ENCODE measurements at regions not wholly inside any gene's neighbourhood (a gene's known extent, or its start where the extent isn't known, plus 50 kb on each side); places are given as distances from the start of the nearest gene placed in this dataset.
A peak's percentile ranks its signal among the peaks of the same experiment; 100 is the strongest.

DNA sequence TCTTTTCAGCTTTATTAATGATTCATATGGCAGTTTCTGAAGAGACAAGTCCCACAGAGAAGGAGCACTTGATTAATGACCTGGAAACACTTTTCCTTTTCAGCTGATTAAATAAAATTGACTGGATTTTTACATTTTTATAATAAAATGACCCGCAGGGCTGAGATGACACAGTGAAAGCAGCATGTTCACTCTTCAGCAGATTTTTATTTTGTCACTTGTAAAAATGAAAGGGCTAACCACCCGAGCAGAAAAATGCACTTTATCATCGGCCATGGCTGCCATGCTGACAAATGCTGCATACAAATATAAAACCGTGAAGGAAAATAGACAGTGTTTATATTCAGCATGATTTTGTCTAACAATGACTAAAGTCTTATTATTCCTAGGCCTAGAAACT, 321.6 kb upstream of the ITGA1 start:
- Histone ChIP-seq H3K27me3 (no peaks in the 10 kb centered on the region), H3K9me3 (no peaks in the 10 kb centered on the region), H3K27ac (no peak overlapping the region), H3K36me3 (no peaks in the 10 kb centered on the region), H3K4me1 (peaks cover 0 to 11% (median 0%) of the 10 kb centered on the region in 4 donors), H3K4me3 (no peak overlapping the region)
- TF ChIP-seq EP300 (IDR thresholded peaks at IDR 0.05) = no peak
- TF ChIP-seq POLR2A (IDR thresholded peaks at IDR 0.05) = no peak
- TF ChIP-seq, protein P1, sequence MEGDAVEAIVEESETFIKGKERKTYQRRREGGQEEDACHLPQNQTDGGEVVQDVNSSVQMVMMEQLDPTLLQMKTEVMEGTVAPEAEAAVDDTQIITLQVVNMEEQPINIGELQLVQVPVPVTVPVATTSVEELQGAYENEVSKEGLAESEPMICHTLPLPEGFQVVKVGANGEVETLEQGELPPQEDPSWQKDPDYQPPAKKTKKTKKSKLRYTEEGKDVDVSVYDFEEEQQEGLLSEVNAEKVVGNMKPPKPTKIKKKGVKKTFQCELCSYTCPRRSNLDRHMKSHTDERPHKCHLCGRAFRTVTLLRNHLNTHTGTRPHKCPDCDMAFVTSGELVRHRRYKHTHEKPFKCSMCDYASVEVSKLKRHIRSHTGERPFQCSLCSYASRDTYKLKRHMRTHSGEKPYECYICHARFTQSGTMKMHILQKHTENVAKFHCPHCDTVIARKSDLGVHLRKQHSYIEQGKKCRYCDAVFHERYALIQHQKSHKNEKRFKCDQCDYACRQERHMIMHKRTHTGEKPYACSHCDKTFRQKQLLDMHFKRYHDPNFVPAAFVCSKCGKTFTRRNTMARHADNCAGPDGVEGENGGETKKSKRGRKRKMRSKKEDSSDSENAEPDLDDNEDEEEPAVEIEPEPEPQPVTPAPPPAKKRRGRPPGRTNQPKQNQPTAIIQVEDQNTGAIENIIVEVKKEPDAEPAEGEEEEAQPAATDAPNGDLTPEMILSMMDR (IDR thresholded peaks at IDR 0.05) = no peak
- DNase-seq (ENCODE audit: low spot score in 2 of 2) = no peak
- 53 to 54% methylated on average over 4 of the region's 4 CpGs for WGBS, 2 donors

DNA sequence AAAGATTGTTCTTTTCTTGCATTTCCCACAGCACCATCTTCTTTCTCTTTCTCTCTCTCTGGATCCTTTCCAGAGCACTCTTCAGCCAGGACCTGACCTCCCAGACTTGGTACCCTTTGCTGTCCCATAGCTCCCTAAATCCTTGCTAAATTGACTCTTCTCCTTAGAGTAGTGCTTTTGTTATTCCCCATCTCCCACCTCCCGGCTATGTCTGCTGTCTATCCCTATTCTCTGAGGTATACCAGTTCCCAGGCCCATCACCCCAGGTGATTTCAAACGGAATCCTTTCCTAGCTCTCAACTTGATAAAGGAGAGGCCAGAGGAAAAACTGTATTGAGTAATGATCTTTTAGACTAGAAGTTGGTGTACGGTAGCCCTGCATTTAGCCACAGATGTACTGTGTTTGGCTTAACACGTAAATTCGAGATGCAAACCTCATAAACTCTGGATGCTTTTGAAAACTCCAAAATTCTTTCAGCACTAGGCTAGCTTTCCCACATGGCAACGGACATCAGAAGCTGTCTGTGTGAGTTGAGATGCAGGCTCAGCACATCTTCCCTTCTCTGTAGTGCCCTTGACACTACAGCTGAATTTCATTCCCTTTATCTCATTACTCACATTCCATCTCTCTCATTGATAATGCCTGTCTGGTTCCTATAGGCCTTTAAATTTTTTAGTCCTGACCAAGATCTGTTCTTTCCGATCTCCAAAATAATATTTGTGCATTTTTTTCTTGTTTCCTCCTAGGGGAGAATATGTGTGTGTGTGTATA, 320.8 kb upstream of the ITGA1 start:
- Histone ChIP-seq H3K4me3 (no peak overlapping the region), H3K9me3 (no peaks in the 10 kb centered on the region), H3K36me3 (no peaks in the 10 kb centered on the region), H3K27ac (no peak overlapping the region), H3K27me3 (no peaks in the 10 kb centered on the region), H3K4me1 (peaks cover 0 to 11% (median 0%) of the 10 kb centered on the region in 4 donors)
- TF ChIP-seq, protein P1 (IDR thresholded peaks at IDR 0.05) = no peak
- TF ChIP-seq EP300 (IDR thresholded peaks at IDR 0.05) (no peak), POLR2A (IDR thresholded peaks at IDR 0.05) (no peak)
- DNase-seq (ENCODE audit: low spot score in 2 of 2) = no peak
- WGBS, 2 donors = 77 to 79% methylated on average over 7 of the region's 7 CpGs

DNA sequence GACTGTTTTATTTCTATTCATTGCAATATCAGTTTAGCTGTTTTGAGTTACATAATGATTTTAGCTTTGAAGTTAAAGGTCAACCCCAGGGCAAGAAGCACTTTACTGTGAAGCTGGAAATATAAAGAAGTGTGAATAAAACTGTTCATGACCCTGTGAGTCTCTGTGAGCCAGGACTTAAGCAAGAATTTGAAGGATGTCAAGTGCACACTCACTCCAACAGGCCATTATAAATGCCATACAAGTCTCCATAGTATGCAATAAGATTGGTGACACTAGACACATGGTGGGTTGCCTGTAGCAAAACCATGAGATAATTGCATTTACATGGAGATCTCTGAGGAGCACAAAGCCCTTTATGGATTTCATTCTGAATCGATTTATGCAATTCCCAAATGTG, 318.7 kb upstream of the ITGA1 start:
- no peaks in the 10 kb centered on the region for H3K36me3 ChIP-seq
- no peak overlapping the region for H3K4me3 ChIP-seq
- peaks cover 0 to 11% (median 0%) of the 10 kb centered on the region in 4 donors for H3K4me1 ChIP-seq
- 18 to 31% methylated on average over 1 of the region's 1 CpG for WGBS, 2 donors
- H3K27ac ChIP-seq = no peak overlapping the region
- no peak for DNase-seq (ENCODE audit: low spot score in 2 of 2)
- H3K9me3 ChIP-seq = no peaks in the 10 kb centered on the region
- TF ChIP-seq, protein P1 (IDR thresholded peaks at IDR 0.05) = no peak
- TF ChIP-seq EP300 (IDR thresholded peaks at IDR 0.05) = no peak
- TF ChIP-seq POLR2A (IDR thresholded peaks at IDR 0.05) = no peak
- H3K27me3 ChIP-seq = no peaks in the 10 kb centered on the region

DNA sequence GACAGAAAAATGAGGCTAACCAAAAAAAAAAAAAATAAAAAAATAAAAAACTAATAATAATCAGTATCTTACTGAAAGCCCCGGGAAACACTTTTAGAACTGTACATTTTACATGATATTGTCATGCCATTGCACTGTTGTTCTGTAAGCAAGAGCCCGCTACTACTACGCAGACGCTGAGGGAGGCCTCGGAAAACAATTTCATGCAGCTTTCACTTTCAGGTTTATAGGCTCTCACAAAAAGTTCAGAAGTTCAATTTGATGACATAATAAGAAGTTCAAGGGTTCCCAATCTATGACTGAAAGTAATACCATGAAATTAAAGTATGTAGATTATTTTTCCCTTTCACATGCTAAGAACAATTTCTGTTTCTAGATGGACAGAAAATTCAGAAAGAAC, 318.3 kb upstream of the ITGA1 start:
- no peaks in the 10 kb centered on the region for H3K36me3 ChIP-seq
- no peak for DNase-seq (ENCODE audit: low spot score in 2 of 2)
- H3K27me3 ChIP-seq = no peaks in the 10 kb centered on the region
- H3K4me1 ChIP-seq = peaks cover 0 to 11% (median 0%) of the 10 kb centered on the region in 4 donors
- H3K9me3 ChIP-seq = no peaks in the 10 kb centered on the region
- TF ChIP-seq POLR2A (IDR thresholded peaks at IDR 0.05) (no peak), EP300 (IDR thresholded peaks at IDR 0.05) (no peak)
- TF ChIP-seq, protein P1 (IDR thresholded peaks at IDR 0.05) = no peak
- 42 to 51% methylated on average over 5 of the region's 5 CpGs for WGBS, 2 donors
- H3K27ac ChIP-seq = peak overlapping the region in 2 of 4 donors; percentile 27 to 36
- H3K4me3 ChIP-seq = peak overlapping the region in 1 of 4 donors; percentile 11

DNA sequence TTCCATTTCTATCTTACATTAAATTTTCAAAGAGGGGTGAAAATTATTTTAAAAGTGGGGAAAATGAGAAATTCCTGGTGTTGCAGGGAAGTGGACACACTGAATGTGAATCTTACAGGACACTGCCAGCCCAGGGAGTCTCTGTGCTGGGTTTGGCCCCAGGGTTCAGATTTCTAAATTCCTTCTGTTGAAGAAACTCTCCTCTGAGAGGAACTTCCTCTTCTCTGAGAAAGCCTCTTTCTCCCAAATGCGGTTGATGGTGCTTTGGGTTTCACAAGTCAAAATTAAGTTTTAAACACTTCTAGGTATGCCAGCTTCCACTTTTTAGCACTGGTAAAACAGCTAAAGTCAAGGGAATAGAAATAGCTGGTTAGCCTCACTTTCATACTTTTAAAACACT, 317.9 kb upstream of the ITGA1 start:
- Histone ChIP-seq H3K36me3 (no peaks in the 10 kb centered on the region), H3K27me3 (no peaks in the 10 kb centered on the region), H3K4me1 (peaks cover 0 to 11% (median 0%) of the 10 kb centered on the region in 4 donors), H3K4me3 (peak overlapping the region in 1 of 4 donors; percentile 11), H3K9me3 (no peaks in the 10 kb centered on the region), H3K27ac (peak overlapping the region in 2 of 4 donors; percentile 27 to 36)
- 21 to 23% methylated on average over 1 of the region's 1 CpG for WGBS, 2 donors
- TF ChIP-seq EP300 (IDR thresholded peaks at IDR 0.05) (no peak), POLR2A (IDR thresholded peaks at IDR 0.05) (no peak)
- TF ChIP-seq, protein P1 (IDR thresholded peaks at IDR 0.05) = no peak
- DNase-seq (ENCODE audit: low spot score in 2 of 2) = no peak
